Mesenchymal stem cell (in vitro differentiated cells and primary cell): ENCODE measurements at regions not wholly inside any gene's neighbourhood (a gene's known extent, or its start where the extent isn't known, plus 50 kb on each side); places are given as distances from the start of the nearest gene placed in this dataset.

Source experiments
- DNase-seq: peaks from one replicate; pipeline ENCODE4 v3.0.0-alpha.2; 2013
- H2AFZ ChIP-seq: one replicate; pipeline ENCODE4 v1.6.1; 2013; ENCODE audit warnings: low read depth, mild to moderate bottlenecking, control low read depth, inconsistent platforms, low read length, moderate library complexity
- H2AK5ac ChIP-seq: 2 replicates; pipeline ENCODE4 v1.6.1; 2013; ENCODE audit warnings: low read length, moderate library complexity, mild to moderate bottlenecking, inconsistent platforms; ENCODE audit not compliant: severe bottlenecking
- H2BK120ac ChIP-seq: one replicate; pipeline ENCODE4 v1.6.1; 2013; ENCODE audit warnings: low read depth, mild to moderate bottlenecking, inconsistent platforms, low read length, moderate library complexity
- H2BK12ac ChIP-seq, 2 experiments: one replicate each; pipeline ENCODE4 v1.6.1; 2013; ENCODE audit warnings: inconsistent platforms in 2 of 2, low read length in 2 of 2, mild to moderate bottlenecking in 2 of 2, moderate library complexity in 2 of 2, control low read depth in 1 of 2
- H2BK15ac ChIP-seq: one replicate; pipeline ENCODE4 v1.6.1; 2013; ENCODE audit warnings: mild to moderate bottlenecking, low read depth, inconsistent platforms; ENCODE audit not compliant: poor library complexity, severe bottlenecking
- H2BK5ac ChIP-seq: 2 replicates; pipeline ENCODE4 v1.6.1; 2013; ENCODE audit warnings: low read depth, mild to moderate bottlenecking, low read length, control low read depth, inconsistent platforms; ENCODE audit not compliant: poor library complexity, severe bottlenecking
- H3K14ac ChIP-seq, 2 experiments: one replicate each; pipeline ENCODE4 v1.6.1; 2013; ENCODE audit warnings: inconsistent platforms in 2 of 2, low read length in 2 of 2, control low read depth in 1 of 2, mild to moderate bottlenecking in 1 of 2, moderate library complexity in 1 of 2
- H3K18ac ChIP-seq, 2 experiments: one replicate each; pipeline ENCODE4 v1.6.1; 2013; ENCODE audit warnings: inconsistent platforms in 2 of 2, low read length in 2 of 2, control low read depth in 1 of 2, low read depth in 1 of 2, mild to moderate bottlenecking in 1 of 2
- H3K23ac ChIP-seq, 2 experiments: one replicate each; pipeline ENCODE4 v1.6.1; 2013; ENCODE audit warnings: inconsistent platforms in 2 of 2, low read length in 2 of 2, mild to moderate bottlenecking in 2 of 2, moderate library complexity in 2 of 2, control low read depth in 1 of 2
- H3K27ac ChIP-seq: 2 replicates; pipeline ENCODE4 v1.5.1; 2013; ENCODE audit warnings: mild to moderate bottlenecking, moderate library complexity, low read length, control low read depth, inconsistent platforms; ENCODE audit not compliant: poor library complexity, severe bottlenecking
- H3K27me3 ChIP-seq, 2 experiments: 2 replicates each; pipeline versions ENCODE4 v1.6.1 to v1.7.0; 2013; ENCODE audit warnings: low read length in 2 of 2, mild to moderate bottlenecking in 2 of 2, moderate library complexity in 2 of 2, control low read depth in 1 of 2, inconsistent platforms in 1 of 2; ENCODE audit not compliant: control insufficient read depth in 1 of 2, insufficient read depth in 1 of 2
- H3K36me3 ChIP-seq, 2 experiments: 2 replicates each; pipeline versions ENCODE4 v1.6.1 to v1.7.0; 2013; ENCODE audit warnings: low read length in 2 of 2, control low read depth in 1 of 2, inconsistent platforms in 1 of 2, low read depth in 1 of 2, mild to moderate bottlenecking in 1 of 2; ENCODE audit not compliant: insufficient read depth in 2 of 2, control insufficient read depth in 1 of 2
- H3K4ac ChIP-seq, 2 experiments: one replicate each; pipeline ENCODE4 v1.6.1; 2013; ENCODE audit warnings: inconsistent platforms in 2 of 2, low read length in 2 of 2, mild to moderate bottlenecking in 2 of 2, moderate library complexity in 2 of 2, control low read depth in 1 of 2, low read depth in 1 of 2
- H3K4me1 ChIP-seq: 2 replicates; pipeline ENCODE4 v1.6.1; 2013; ENCODE audit warnings: low read depth, low read length, control low read depth; ENCODE audit not compliant: control insufficient read depth, insufficient read depth
- H3K4me2 ChIP-seq: 2 replicates; pipeline ENCODE4 v1.6.1; 2013; ENCODE audit warnings: low read length, mild to moderate bottlenecking, inconsistent platforms; ENCODE audit not compliant: poor library complexity, severe bottlenecking
- H3K4me3 ChIP-seq, 2 experiments: 2 replicates each; pipeline versions ENCODE4 v1.5.1 to v1.7.0; 2013; ENCODE audit warnings: low read length in 2 of 2, mild to moderate bottlenecking in 2 of 2, control low read depth in 1 of 2, low read depth in 1 of 2; ENCODE audit not compliant: insufficient read depth in 1 of 2
- H3K79me1 ChIP-seq: replicated peaks from 2 replicates; pipeline ENCODE4 v1.6.1; 2013; ENCODE audit warnings: mild to moderate bottlenecking, control low read depth, low read length, inconsistent platforms; ENCODE audit not compliant: poor library complexity, severe bottlenecking
- H3K9ac ChIP-seq: 2 replicates; pipeline ENCODE4 v1.7.0; 2013; ENCODE audit warnings: mild to moderate bottlenecking, low read length, moderate library complexity
- H3K9me3 ChIP-seq: 2 replicates; pipeline ENCODE4 v1.7.0; 2013; ENCODE audit warnings: mild to moderate bottlenecking, low read length; ENCODE audit not compliant: control insufficient read depth
- H4K8ac ChIP-seq: one replicate; pipeline ENCODE4 v1.6.1; 2013; ENCODE audit warnings: inconsistent platforms, mild to moderate bottlenecking, low read length, moderate library complexity
- H4K91ac ChIP-seq: one replicate; pipeline ENCODE4 v1.6.1; 2013; ENCODE audit warnings: mild to moderate bottlenecking, low read length, inconsistent platforms
- WGBS: methylation state at CpG from one replicate; pipeline ENCODE4 v1.1.7; 2013; ENCODE audit warnings: mixed read lengths; 5-methylcytosine and 5-hydroxymethylcytosine counted together

DNA sequence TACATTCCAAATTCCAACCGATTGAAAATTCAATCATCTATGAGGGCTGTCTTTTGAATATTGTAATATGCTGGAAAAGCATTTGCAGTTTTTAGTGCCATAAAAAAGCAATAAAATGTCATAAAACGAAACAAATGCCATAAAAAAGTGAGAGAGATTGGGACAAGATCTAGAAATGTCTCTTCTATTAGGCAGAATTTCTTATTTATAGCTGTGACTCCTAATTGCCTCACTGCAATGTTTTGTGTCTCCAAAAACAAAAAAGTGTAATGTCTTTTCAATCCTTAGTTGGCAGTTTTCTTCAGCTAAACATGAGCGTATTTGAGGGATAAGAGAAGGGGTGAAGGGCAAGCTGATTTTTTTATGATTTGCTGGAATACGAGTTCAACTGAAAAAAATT is 153.9 kb downstream of the NAF1 start:
- no peak overlapping the region for H4K91ac ChIP-seq
- no peak overlapping the region for H3K18ac ChIP-seq
- no peak overlapping the region for H2BK15ac ChIP-seq
- no peak overlapping the region for H3K4me2 ChIP-seq
- no peak overlapping the region for H2BK12ac ChIP-seq
- H2AFZ ChIP-seq = no peak overlapping the region
- no peak overlapping the region for H2AK5ac ChIP-seq
- no peaks in the 10 kb centered on the region for H3K36me3 ChIP-seq
- H4K8ac ChIP-seq = no peak overlapping the region
- H3K4me1 ChIP-seq = no peaks in the 10 kb centered on the region
- no peak overlapping the region for H3K4me3 ChIP-seq
- DNase-seq = no peak
- no peaks in the 10 kb centered on the region for H3K27me3 ChIP-seq
- H3K9ac ChIP-seq = no peak overlapping the region
- H3K4ac ChIP-seq = no peak overlapping the region
- no peaks in the 10 kb centered on the region for H3K79me1 ChIP-seq
- H3K27ac ChIP-seq = no peak overlapping the region
- H3K23ac ChIP-seq = no peak overlapping the region
- 30% methylated on average over 2 of the region's 4 CpGs for WGBS
- no peak overlapping the region for H2BK5ac ChIP-seq
- H2BK120ac ChIP-seq = no peak overlapping the region
- H3K14ac ChIP-seq = no peak overlapping the region
- no peaks in the 10 kb centered on the region for H3K9me3 ChIP-seq

DNA sequence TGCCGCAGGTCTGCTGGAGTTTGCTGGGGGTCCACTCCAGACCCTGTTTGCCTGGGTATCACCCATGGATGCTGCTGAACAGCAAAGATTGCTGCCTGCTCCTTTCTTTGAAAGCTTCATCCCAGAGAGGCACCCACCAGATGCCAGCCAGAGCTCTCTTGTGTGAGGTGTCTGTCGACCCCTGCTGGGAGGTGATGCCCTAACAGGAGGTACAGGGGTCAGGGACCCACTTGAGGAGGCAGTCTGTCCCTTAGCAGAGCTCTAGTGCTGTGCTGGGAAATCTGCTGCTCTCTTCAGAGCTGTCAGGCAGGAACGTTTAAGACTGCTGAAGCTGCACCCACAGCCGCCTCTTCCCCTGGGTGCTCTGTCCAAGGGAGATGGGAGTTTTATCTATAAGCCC is 162.7 kb downstream of the NAF1 start:
- no peaks in the 10 kb centered on the region for H3K4me1 ChIP-seq
- no peak overlapping the region for H2BK15ac ChIP-seq
- no peak overlapping the region for H3K18ac ChIP-seq
- no peak overlapping the region for H2AFZ ChIP-seq
- H3K36me3 ChIP-seq = no peaks in the 10 kb centered on the region
- H3K23ac ChIP-seq = no peak overlapping the region
- no peak overlapping the region for H3K4me2 ChIP-seq
- H2AK5ac ChIP-seq = no peak overlapping the region
- H4K91ac ChIP-seq = no peak overlapping the region
- no peak overlapping the region for H3K9ac ChIP-seq
- H3K79me1 ChIP-seq = no peaks in the 10 kb centered on the region
- H2BK120ac ChIP-seq = no peak overlapping the region
- WGBS = 70% methylated on average over 4 of the region's 4 CpGs
- no peak overlapping the region for H2BK5ac ChIP-seq
- no peak overlapping the region for H4K8ac ChIP-seq
- H3K14ac ChIP-seq = no peak overlapping the region
- no peak overlapping the region for H2BK12ac ChIP-seq
- no peaks in the 10 kb centered on the region for H3K9me3 ChIP-seq
- no peak overlapping the region for H3K27ac ChIP-seq
- no peaks in the 10 kb centered on the region for H3K27me3 ChIP-seq
- no peak overlapping the region for H3K4ac ChIP-seq
- DNase-seq = no peak
- no peak overlapping the region for H3K4me3 ChIP-seq

DNA sequence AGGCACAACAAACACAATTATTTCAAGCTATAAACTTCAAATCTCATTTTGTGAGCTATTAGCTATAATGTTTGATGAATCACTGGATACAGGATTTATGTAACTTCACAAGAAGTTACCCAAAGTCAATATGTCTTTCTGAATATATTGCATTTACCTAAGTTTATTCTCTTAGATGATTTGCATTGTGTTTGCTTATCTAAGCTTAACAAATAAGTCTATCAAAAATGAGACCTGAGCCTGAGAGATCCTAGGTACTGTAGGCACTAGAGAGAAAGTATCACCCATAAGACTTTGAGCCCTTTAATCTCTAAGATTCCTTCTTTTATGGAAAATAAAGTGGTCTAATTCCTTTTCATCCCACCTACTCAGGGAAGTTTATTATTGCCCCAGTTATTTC is 178.2 kb downstream of the NAF1 start:
- no peak overlapping the region for H2AFZ ChIP-seq

DNA sequence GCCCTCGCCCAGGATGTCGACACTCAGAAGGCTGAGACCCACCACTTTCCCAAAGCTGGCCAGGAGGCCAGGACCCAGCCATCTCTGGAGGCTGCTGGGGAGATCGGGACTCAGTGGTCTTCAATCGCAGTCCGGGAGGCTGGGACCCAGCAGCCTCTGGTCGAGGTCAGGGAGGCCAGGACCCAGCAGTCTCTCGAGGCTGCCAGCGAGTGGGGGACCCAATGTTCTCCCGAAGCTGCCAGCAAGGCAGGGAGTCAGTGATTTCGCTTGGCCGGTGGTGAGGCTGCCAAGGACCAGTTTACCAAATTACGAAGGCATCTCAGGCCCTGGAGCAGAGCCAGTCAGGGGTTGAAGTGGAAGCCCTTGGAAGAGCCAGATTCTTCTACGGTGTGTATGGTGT is 181.6 kb downstream of the NAF1 start:
- H3K4me2 ChIP-seq = no peak overlapping the region
- H4K8ac ChIP-seq = no peak overlapping the region
- H3K79me1 ChIP-seq = no peaks in the 10 kb centered on the region
- H3K23ac ChIP-seq = no peak overlapping the region
- no peak for DNase-seq
- H3K9me3 ChIP-seq = peaks cover 20% of the 10 kb centered on the region
- no peak overlapping the region for H2BK5ac ChIP-seq
- H2AK5ac ChIP-seq = no peak overlapping the region
- H3K14ac ChIP-seq = no peak overlapping the region
- no peaks in the 10 kb centered on the region for H3K36me3 ChIP-seq
- H3K9ac ChIP-seq = no peak overlapping the region
- H4K91ac ChIP-seq = no peak overlapping the region
- H3K4ac ChIP-seq = no peak overlapping the region
- H3K4me3 ChIP-seq = no peak overlapping the region
- no peaks in the 10 kb centered on the region for H3K27me3 ChIP-seq
- H3K4me1 ChIP-seq = no peaks in the 10 kb centered on the region
- no peak overlapping the region for H2AFZ ChIP-seq
- H3K18ac ChIP-seq = no peak overlapping the region
- no peak overlapping the region for H2BK120ac ChIP-seq
- H2BK15ac ChIP-seq = no peak overlapping the region
- WGBS = 89% methylated on average over 12 of the region's 13 CpGs
- no peak overlapping the region for H3K27ac ChIP-seq
- no peak overlapping the region for H2BK12ac ChIP-seq

More for the DNA sequence above, 178.2 kb downstream of the NAF1 start:
- no peak overlapping the region for H3K9ac ChIP-seq
- no peak overlapping the region for H3K27ac ChIP-seq
- peaks cover 4% of the 10 kb centered on the region for H3K9me3 ChIP-seq
- H3K4ac ChIP-seq = no peak overlapping the region
- no peak overlapping the region for H3K14ac ChIP-seq
- no peak overlapping the region for H4K8ac ChIP-seq
- no peaks in the 10 kb centered on the region for H3K27me3 ChIP-seq
- no peak overlapping the region for H2BK5ac ChIP-seq
- no peaks in the 10 kb centered on the region for H3K79me1 ChIP-seq
- H4K91ac ChIP-seq = no peak overlapping the region
- H2BK120ac ChIP-seq = no peak overlapping the region
- DNase-seq = no peak
- no peak overlapping the region for H2BK12ac ChIP-seq
- H3K36me3 ChIP-seq = no peaks in the 10 kb centered on the region
- no peaks in the 10 kb centered on the region for H3K4me1 ChIP-seq
- no peak overlapping the region for H2BK15ac ChIP-seq
- no peak overlapping the region for H2AK5ac ChIP-seq
- H3K23ac ChIP-seq = no peak overlapping the region
- no peak overlapping the region for H3K4me3 ChIP-seq
- no peak overlapping the region for H3K18ac ChIP-seq
- no peak overlapping the region for H3K4me2 ChIP-seq
